Activated T-cell treated with anti-CD3 and anti-CD28 coated beads, Interleukin-2, amount 50 U/mL, for 4 hours (primary cell): ENCODE measurements at regions not wholly inside any gene's neighbourhood (a gene's known extent, or its start where the extent isn't known, plus 50 kb on each side); places are given as distances from the start of the nearest gene placed in this dataset.
"Not testable (repeated sequence)": the region's sequence is repeated elsewhere in the genome, so short reads cannot be mapped to it uniquely, and the experiment has no call there.

Experiments used
- ATAC-seq, 2 donors: fragments of 200-7000 bp; cut with Tn5 transposase; one replicate each; pipeline ENCODE4 v1.10.0; 2021
- DNase-seq: peaks from one replicate; pipeline ENCODE4 v3.0.0-alpha.2; 2020
- H3K27me3 Mint-ChIP-seq: one replicate; pipeline ENCODE4 v1.8.0; 2021; ENCODE audit warnings: low read depth, mixed read lengths
- H3K36me3 Mint-ChIP-seq: one replicate; pipeline ENCODE4 v1.8.0; 2022; ENCODE audit warnings: mixed read lengths; ENCODE audit not compliant: insufficient read depth
- H3K4me1 Mint-ChIP-seq: one replicate; pipeline ENCODE4 v1.8.0; 2021; ENCODE audit warnings: low read depth, mixed read lengths
- H3K4me3 Mint-ChIP-seq: one replicate; pipeline ENCODE4 v1.8.0; 2021; ENCODE audit warnings: mild to moderate bottlenecking, moderate library complexity, mixed read lengths
- H3K9me3 Mint-ChIP-seq: one replicate; pipeline ENCODE4 v1.8.0; 2021; ENCODE audit warnings: mixed read lengths

- DNase-seq = no peak
- no peak for ATAC-seq
- Mint-ChIP-seq H3K4me3 (peak overlapping the region; percentile 29), H3K36me3 (no peaks in the 10 kb centered on the region), H3K4me1 (peaks cover 2% of the 10 kb centered on the region), H3K9me3 (no peaks in the 10 kb centered on the region), H3K27me3 (peaks cover 8% of the 10 kb centered on the region)
Measured at GRCh38 chr17:68771867-68772515, 170.8 kb upstream of the FAM20A start.

GRCh38 chr17:68768804-68769203 lies 167.6 kb upstream of the FAM20A start:
- no peak overlapping the region for H3K4me3 Mint-ChIP-seq
- ATAC-seq (no peak), DNase-seq (no peak)
- H3K27me3 Mint-ChIP-seq = peaks cover 8% of the 10 kb centered on the region
- no peaks in the 10 kb centered on the region for H3K9me3 Mint-ChIP-seq
- H3K36me3 Mint-ChIP-seq = no peaks in the 10 kb centered on the region
- H3K4me1 Mint-ChIP-seq = peaks cover 2% of the 10 kb centered on the region

- Mint-ChIP-seq H3K27me3 (peaks cover 5% of the 10 kb centered on the region), H3K36me3 (no peaks in the 10 kb centered on the region), H3K9me3 (no peaks in the 10 kb centered on the region), H3K4me3 (no peak overlapping the region), H3K4me1 (no peaks in the 10 kb centered on the region)
- DNase-seq (no peak), ATAC-seq (no peak)
Measured at GRCh38 chr17:68766640-68767039, 165.5 kb upstream of the FAM20A start.

DNA sequence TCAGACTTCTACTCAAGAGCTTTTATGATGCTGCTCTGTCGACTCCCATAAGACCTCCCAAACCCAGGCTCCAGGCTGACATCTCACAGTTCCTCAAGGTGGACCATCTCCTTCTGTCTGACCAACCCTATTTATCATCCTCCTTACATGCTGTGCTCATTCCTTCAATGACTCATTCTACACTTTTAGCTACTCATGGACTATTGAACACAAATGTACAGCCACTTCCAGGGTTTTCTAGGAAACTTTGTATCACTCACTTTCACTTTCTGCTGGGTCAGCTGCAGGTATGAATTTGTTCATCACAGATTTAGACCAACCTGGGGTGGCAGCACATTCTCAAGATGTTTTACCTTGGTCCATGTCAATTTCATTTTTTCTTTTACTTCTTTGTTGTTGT lies 162.4 kb upstream of the FAM20A start:
- H3K4me3 Mint-ChIP-seq = no peak overlapping the region
- DNase-seq (no peak), ATAC-seq (no peak)
- H3K36me3 Mint-ChIP-seq = no peaks in the 10 kb centered on the region
- H3K4me1 Mint-ChIP-seq = peaks cover 10% of the 10 kb centered on the region
- no peaks in the 10 kb centered on the region for H3K9me3 Mint-ChIP-seq
- peaks cover 5% of the 10 kb centered on the region for H3K27me3 Mint-ChIP-seq

DNA sequence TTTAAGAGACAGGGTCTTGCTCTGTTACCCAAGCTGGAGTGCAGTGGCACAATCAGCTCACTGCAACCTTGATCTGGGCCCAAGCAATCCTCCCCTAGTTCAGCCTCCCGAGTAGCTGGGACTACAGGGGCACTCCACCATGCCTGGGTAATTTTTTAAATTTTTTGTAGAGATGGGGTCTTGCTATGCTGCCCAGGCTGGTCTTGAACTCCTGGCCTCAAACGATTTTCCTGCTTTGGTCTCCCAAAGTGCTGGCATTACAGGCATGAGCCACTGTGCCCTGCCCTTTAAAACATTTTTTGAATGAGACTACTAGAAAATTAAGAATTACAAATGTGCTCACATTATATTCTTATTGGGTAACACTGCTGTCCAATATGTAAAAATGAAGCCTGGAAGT lies 161.7 kb upstream of the FAM20A start:
- no peak for DNase-seq
- no peaks in the 10 kb centered on the region for H3K9me3 Mint-ChIP-seq
- peaks cover 5% of the 10 kb centered on the region for H3K27me3 Mint-ChIP-seq
- no peak overlapping the region for H3K4me3 Mint-ChIP-seq
- no peaks in the 10 kb centered on the region for H3K36me3 Mint-ChIP-seq
- no peak for ATAC-seq
- H3K4me1 Mint-ChIP-seq = peaks cover 10% of the 10 kb centered on the region

DNA sequence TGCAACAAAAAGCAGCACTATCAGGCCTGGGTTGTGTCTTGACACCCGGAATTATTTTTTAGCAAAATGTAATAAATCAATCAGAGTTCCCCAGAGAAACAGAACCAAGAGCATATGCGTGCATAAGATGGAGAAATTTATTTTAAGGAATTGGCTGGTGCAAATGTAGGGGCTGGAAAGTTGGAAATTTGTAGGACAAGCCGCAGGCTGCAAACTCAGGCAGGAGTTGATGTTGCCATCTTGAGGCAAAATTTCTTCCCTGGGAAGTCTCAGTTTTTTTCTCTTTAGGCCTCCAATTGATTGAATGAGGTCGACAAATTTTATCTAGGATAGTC lies 158.9 kb upstream of the FAM20A start:
- Mint-ChIP-seq H3K36me3 (no peaks in the 10 kb centered on the region), H3K27me3 (peaks cover 2% of the 10 kb centered on the region), H3K4me1 (peaks cover 10% of the 10 kb centered on the region), H3K4me3 (no peak overlapping the region), H3K9me3 (no peaks in the 10 kb centered on the region)
- DNase-seq = no peak
- no peak for ATAC-seq

DNA sequence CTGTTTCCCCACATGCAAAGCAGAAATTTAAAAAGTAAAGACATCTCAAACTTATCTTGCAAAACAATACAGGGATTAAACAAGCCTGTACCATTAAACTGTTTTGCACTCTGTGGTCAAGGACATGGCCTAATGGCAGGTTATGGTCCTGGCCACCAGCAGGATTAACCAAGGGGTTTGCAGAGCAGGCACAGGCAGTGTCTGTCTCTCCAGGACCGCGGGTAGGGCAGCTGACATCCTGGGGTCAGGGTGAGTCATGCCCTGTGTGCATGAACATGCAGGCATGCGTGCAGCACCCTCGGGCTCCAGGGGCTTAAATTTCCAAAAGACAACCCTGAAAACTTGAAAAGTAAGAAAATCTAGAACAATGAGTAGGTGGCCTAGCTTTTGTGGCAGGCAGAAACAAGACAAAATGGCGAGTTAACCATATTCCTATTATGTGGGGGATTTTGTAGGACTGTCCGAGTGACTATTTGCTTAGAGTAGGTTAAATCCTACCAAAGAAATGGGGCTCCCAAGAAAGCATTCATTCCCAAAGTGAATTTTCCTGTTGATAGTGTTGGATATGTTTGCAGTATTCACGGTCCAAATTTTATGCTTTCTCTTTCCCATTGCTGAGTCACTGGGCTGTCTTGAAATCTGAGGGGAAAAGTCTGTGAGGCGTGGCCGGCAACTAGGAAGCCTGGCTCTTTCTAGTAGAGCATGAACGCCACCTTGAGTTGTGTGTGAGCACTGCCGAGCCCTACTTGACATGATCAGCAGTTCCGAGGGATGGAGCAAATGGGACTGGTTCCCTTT lies 158.4 kb upstream of the FAM20A start:
- no peaks in the 10 kb centered on the region for H3K36me3 Mint-ChIP-seq
- peak overlapping the region; percentile 49 for H3K4me3 Mint-ChIP-seq
- H3K9me3 Mint-ChIP-seq = no peaks in the 10 kb centered on the region
- peak; percentile 78 to 79 for ATAC-seq
- peak; percentile 12 for DNase-seq
- peaks cover 2% of the 10 kb centered on the region for H3K27me3 Mint-ChIP-seq
- peaks cover 10% of the 10 kb centered on the region for H3K4me1 Mint-ChIP-seq

- no peaks in the 10 kb centered on the region for H3K36me3 Mint-ChIP-seq
- no peak overlapping the region for H3K4me3 Mint-ChIP-seq
- DNase-seq (no peak), ATAC-seq (no peak)
- peaks cover 2% of the 10 kb centered on the region for H3K27me3 Mint-ChIP-seq
- H3K4me1 Mint-ChIP-seq = peaks cover 10% of the 10 kb centered on the region
- H3K9me3 Mint-ChIP-seq = no peaks in the 10 kb centered on the region
Measured at GRCh38 chr17:68759002-68759342, 157.8 kb upstream of the FAM20A start.

GRCh38 chr17:68757866-68758757 lies 156.9 kb upstream of the FAM20A start:
- not testable (repeated sequence) for H3K36me3 Mint-ChIP-seq, H3K4me3 Mint-ChIP-seq, ATAC-seq, H3K9me3 Mint-ChIP-seq, DNase-seq, H3K27me3 Mint-ChIP-seq
- H3K4me1 Mint-ChIP-seq = peaks cover 10% of the 10 kb centered on the region

GRCh38 chr17:68753985-68754769 lies 153.0 kb upstream of the FAM20A start:
- Mint-ChIP-seq H3K27me3 (peaks cover 6% of the 10 kb centered on the region), H3K4me1 (peaks cover 2% of the 10 kb centered on the region), H3K4me3 (no peak overlapping the region), H3K9me3 (no peaks in the 10 kb centered on the region), H3K36me3 (no peaks in the 10 kb centered on the region)
- ATAC-seq = no peak
- DNase-seq = no peak

- Mint-ChIP-seq H3K36me3 (no peaks in the 10 kb centered on the region), H3K4me3 (no peak overlapping the region), H3K9me3 (no peaks in the 10 kb centered on the region), H3K27me3 (peaks cover 10% of the 10 kb centered on the region), H3K4me1 (no peaks in the 10 kb centered on the region)
- DNase-seq (no peak), ATAC-seq (no peak)
Measured at GRCh38 chr17:68750208-68750562, 149.0 kb upstream of the FAM20A start.

DNA sequence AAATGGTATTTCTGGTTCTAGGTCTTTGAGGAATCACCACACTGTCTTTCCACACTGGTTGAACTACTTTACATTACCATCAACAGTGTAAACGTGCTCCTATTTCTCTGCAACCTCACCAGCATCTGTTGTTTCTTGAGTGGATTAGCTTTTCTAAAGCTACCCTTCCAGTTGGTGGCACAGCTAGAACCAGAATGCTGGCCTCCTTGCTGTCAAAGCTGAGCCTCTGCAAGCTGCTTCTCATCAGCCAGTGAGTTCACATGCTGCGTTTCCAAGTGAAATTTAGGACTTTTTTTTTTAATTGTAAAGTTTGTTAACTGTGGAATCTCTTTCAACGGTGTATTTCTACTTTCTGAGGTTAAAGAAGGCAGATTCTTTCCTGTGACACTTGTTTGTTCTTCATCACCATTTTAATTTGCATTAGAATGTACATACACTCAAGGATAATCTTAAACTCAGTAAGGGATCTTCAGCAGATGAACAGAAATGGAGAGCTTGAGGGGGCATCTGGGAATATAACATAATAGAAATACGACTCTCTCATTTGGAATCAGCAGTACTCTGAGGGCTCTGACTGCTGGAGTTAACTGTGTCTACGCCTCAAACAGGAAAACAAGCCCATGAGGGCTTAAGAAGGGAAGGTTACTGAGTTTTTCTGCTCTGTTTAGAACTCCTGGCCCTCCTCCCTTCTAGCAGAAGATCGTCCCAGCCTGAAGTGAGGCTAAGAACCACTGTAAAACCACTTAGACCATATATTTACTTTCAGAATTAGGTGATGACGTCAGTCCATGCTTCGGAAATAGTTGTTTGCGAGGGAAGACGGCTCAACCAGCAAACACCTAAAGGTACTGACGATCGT lies 148.4 kb upstream of the FAM20A start:
- H3K9me3 Mint-ChIP-seq = peaks cover 6% of the 10 kb centered on the region
- no peaks in the 10 kb centered on the region for H3K4me1 Mint-ChIP-seq
- DNase-seq (no peak), ATAC-seq (no peak)
- H3K27me3 Mint-ChIP-seq = peaks cover 14% of the 10 kb centered on the region
- H3K36me3 Mint-ChIP-seq = no peaks in the 10 kb centered on the region
- H3K4me3 Mint-ChIP-seq = no peak overlapping the region

- H3K27me3 Mint-ChIP-seq = peaks cover 19% of the 10 kb centered on the region
- peaks cover 7% of the 10 kb centered on the region for H3K9me3 Mint-ChIP-seq
- no peak overlapping the region for H3K4me3 Mint-ChIP-seq
- H3K36me3 Mint-ChIP-seq = no peaks in the 10 kb centered on the region
- ATAC-seq (no peak), DNase-seq (no peak)
- no peaks in the 10 kb centered on the region for H3K4me1 Mint-ChIP-seq
Measured at GRCh38 chr17:68748381-68748780, 147.2 kb upstream of the FAM20A start.
